Esophagus muscularis mucosa (tissue), 4 donors: ENCODE measurements at regions not wholly inside any gene's neighbourhood (a gene's known extent, or its start where the extent isn't known, plus 50 kb on each side); places are given as distances from the start of the nearest gene placed in this dataset.

Source experiments
- DNase-seq: peaks from one replicate; pipeline ENCODE4 v3.0.0-alpha.2; 2017; ENCODE audit errors: extremely low spot score
- H3K27ac ChIP-seq, 4 donors: fragments of 200-600 bp; sonication (generic); replicated peaks in 1 of 4; 1 replicate in 3 of 4; 2 replicates in 1 of 4; pipeline ENCODE4 v1.5.1; 2016 to 2019; ENCODE audit warnings: mild to moderate bottlenecking in 1 of 4
- H3K27me3 ChIP-seq, 4 donors: fragments of 200-600 bp; sonication (generic); one replicate each; pipeline versions ENCODE4 v1.5.1 to v1.6.0; 2016 to 2019
- H3K36me3 ChIP-seq, 4 donors: fragments of 200-600 bp; sonication (generic); one replicate each; pipeline ENCODE4 v1.5.1; 2016 to 2019
- H3K4me1 ChIP-seq, 4 donors: fragments of 200-600 bp; sonication (generic); one replicate each; pipeline ENCODE4 v1.5.1; 2016 to 2019
- H3K4me3 ChIP-seq, 4 donors: fragments of 200-600 bp; sonication (generic); 1 replicate in 2 of 4; 2 replicates in 2 of 4; pipeline ENCODE4 v1.5.1; 2016 to 2019; ENCODE audit warnings: mild to moderate bottlenecking in 4 of 4, moderate library complexity in 1 of 4
- H3K9me3 ChIP-seq, 4 donors: fragments of 200-600 bp; sonication (generic); 1 replicate in 3 of 4; 2 replicates in 1 of 4; pipeline ENCODE4 v1.5.1; 2016 to 2019
- EP300 ChIP-seq: sonication (generic); formaldehyde crosslinking; IDR thresholded peaks from one replicate; pipeline ENCODE4 v1.6.1; 2017; ENCODE audit warnings: antibody characterized with exemption
- POLR2A ChIP-seq: fragments of 450-650 bp; IDR thresholded peaks from one replicate; pipeline ENCODE4 v1.6.1; 2017; ENCODE audit warnings: antibody characterized with exemption, moderate library complexity, mild to moderate bottlenecking, low read depth
- POLR2AphosphoS5 ChIP-seq, 2 donors: sonication (generic); formaldehyde crosslinking; IDR thresholded peaks; one replicate each; pipeline ENCODE4 v1.6.1; 2017; ENCODE audit warnings: antibody characterized with exemption in 2 of 2
- whole genome bisulfite sequencing: methylation state at CpG from one replicate; pipeline ENCODE4 v1.1.5; 2018; 5-methylcytosine and 5-hydroxymethylcytosine counted together
- intact Hi-C: fragments of 100-400 bp; cut with DNase I; formaldehyde crosslinking; loops from one replicate; pipeline ENCODE4 v1.15.1; 2023
- TF ChIP-seq, protein P1 (sequence below), 3 experiments: fragments of 200-600 bp in 2 of 3; fragments of 450-650 bp in 1 of 3; sonication (generic) in 2 of 3; IDR thresholded peaks; one replicate each; pipeline ENCODE4 v1.5.1; 2017 to 2019; ENCODE audit warnings: antibody characterized with exemption in 3 of 3, mild to moderate bottlenecking in 2 of 3, moderate library complexity in 1 of 3

DNA sequence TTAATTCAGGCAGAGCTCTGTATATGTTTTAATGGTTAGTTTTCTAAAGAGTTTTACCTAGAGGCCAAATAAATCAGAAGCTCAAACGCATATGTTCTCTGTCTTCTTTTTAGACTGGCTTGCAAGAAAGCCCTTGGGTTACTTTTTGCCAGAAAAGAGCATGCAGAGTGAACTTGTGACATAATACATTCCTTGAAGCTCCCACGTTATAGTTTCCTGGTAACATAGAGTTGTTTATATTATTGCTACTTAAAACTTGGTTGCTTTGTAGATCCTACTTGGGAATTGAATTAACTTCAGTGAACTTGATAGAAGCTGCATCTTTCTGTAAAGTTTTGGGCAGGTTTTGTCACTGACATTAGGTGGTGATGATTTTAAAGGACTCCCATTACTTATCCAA is 102.9 kb downstream of the C9orf152 start:
- no peaks in the 10 kb centered on the region for H3K36me3 ChIP-seq
- no peaks in the 10 kb centered on the region for H3K9me3 ChIP-seq
- intact Hi-C loops = no loop called here
- no peaks in the 10 kb centered on the region for H3K27me3 ChIP-seq
- H3K4me1 ChIP-seq = peaks cover 36 to 63% (median 48%) of the 10 kb centered on the region in 4 donors
- no peak overlapping the region for H3K4me3 ChIP-seq
- 18% methylated on average over 2 of the region's 2 CpGs for WGBS
- TF ChIP-seq EP300 = no peak
- TF ChIP-seq POLR2A = no peak
- TF ChIP-seq, protein P1, sequence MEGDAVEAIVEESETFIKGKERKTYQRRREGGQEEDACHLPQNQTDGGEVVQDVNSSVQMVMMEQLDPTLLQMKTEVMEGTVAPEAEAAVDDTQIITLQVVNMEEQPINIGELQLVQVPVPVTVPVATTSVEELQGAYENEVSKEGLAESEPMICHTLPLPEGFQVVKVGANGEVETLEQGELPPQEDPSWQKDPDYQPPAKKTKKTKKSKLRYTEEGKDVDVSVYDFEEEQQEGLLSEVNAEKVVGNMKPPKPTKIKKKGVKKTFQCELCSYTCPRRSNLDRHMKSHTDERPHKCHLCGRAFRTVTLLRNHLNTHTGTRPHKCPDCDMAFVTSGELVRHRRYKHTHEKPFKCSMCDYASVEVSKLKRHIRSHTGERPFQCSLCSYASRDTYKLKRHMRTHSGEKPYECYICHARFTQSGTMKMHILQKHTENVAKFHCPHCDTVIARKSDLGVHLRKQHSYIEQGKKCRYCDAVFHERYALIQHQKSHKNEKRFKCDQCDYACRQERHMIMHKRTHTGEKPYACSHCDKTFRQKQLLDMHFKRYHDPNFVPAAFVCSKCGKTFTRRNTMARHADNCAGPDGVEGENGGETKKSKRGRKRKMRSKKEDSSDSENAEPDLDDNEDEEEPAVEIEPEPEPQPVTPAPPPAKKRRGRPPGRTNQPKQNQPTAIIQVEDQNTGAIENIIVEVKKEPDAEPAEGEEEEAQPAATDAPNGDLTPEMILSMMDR (IDR thresholded peaks at IDR 0.05) = no peak
- TF ChIP-seq POLR2AphosphoS5 (IDR thresholded peaks at IDR 0.05) = no peak
- no peak for DNase-seq
- H3K27ac ChIP-seq = peak overlapping the region in 1 of 4 donors; percentile 18

DNA sequence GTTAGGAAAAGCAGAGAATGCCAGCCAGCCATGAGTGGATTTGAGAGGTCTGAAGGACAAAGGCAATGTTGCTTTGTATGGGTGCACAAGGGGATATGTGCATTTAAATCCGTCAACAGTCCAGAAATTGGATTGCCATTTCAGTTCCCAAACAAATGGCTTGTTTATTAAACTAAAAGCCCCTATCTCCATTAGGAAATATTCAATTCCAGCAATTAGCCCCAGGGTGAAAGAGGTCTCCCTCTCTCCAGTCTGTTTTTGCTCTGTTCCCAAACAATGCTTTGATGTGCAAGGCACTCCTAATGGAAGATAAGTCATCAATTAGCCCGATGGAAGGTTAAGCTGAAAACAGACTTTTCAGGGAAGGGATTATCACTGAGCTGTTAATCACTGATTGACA is 101.3 kb downstream of the C9orf152 start:
- Histone ChIP-seq H3K9me3 (no peaks in the 10 kb centered on the region), H3K27ac (no peak overlapping the region), H3K4me3 (no peak overlapping the region), H3K4me1 (peaks cover 36 to 52% (median 37%) of the 10 kb centered on the region in 4 donors), H3K36me3 (no peaks in the 10 kb centered on the region), H3K27me3 (no peaks in the 10 kb centered on the region)
- DNase-seq = no peak
- WGBS = 83% methylated on average over 2 of the region's 2 CpGs
- intact Hi-C loops = no loop called here
- TF ChIP-seq EP300 (no peak), POLR2AphosphoS5 (IDR thresholded peaks at IDR 0.05) (no peak), POLR2A (no peak)
- TF ChIP-seq, protein P1 (IDR thresholded peaks at IDR 0.05) = no peak

DNA sequence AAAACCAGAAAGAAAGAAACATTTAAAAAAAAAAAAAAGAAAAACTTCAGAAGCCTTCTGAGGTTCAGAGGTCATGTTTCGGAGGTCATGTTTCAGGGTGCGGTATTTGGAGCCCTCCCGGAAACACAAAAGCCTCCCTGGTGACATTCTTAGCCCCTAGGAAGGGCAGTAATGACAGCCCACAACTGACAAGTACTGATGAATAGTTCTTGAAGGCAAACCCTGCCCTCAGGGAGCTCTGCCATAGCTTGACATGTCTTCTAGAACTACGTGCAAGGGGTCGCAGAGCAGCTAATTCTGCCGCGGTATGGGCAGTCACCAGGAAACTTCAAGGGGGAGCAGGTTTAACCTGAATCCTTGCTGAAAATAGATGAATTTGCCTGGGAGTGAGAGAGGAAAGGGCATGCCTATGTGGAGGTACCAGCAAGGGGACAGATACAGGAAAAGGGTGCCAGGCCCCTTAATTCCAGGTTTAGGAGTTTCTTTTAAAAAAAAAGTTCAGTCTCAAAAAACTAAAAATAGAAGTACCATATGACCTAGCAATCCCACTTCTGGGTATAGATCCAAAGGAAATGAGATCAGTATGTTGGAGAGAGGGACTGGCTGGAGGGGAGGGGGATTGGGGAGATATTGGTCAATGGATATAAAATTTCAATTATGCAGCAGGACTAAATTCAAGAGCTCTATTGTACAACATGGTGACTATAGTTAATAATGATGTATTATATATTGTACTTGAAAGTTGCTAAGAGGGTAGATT is 98.4 kb downstream of the C9orf152 start:
- DNase-seq = no peak
- H3K36me3 ChIP-seq = peaks cover 0 to 4% (median 0%) of the 10 kb centered on the region in 4 donors
- no peak overlapping the region for H3K27ac ChIP-seq
- H3K27me3 ChIP-seq = no peaks in the 10 kb centered on the region
- no peaks in the 10 kb centered on the region for H3K9me3 ChIP-seq
- intact Hi-C loops = no loop called here
- H3K4me1 ChIP-seq = peaks cover 26 to 36% (median 32%) of the 10 kb centered on the region in 4 donors
- 66% methylated on average over 7 of the region's 7 CpGs for WGBS
- TF ChIP-seq, protein P1 (IDR thresholded peaks at IDR 0.05) = no peak
- TF ChIP-seq POLR2A (no peak), POLR2AphosphoS5 (IDR thresholded peaks at IDR 0.05) (no peak), EP300 (no peak)
- no peak overlapping the region for H3K4me3 ChIP-seq

DNA sequence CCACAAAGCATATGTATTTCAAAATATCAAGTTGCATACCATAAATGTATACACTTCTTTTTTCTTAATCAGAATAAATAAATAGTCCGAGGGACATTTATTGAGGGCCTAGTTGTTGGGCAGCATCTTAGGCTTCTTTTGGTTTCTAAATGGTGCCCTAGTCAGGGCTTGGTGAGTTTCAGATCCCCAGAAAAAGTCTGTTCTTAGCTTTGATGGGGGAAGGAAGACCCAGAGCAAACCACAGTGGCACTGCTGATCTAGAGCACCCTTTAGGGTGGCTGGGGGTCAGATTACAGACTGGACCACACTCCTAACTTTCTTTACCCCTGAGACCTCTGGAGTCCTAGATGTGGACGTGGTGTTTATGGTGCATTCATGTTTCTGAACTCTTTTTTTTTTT is 97.8 kb downstream of the C9orf152 start:
- Histone ChIP-seq H3K27ac (no peak overlapping the region), H3K36me3 (peaks cover 0 to 4% (median 0%) of the 10 kb centered on the region in 4 donors), H3K4me1 (peaks cover 26 to 36% (median 32%) of the 10 kb centered on the region in 4 donors), H3K4me3 (no peak overlapping the region), H3K9me3 (no peaks in the 10 kb centered on the region), H3K27me3 (no peaks in the 10 kb centered on the region)
- TF ChIP-seq, protein P1 (IDR thresholded peaks at IDR 0.05) = no peak
- TF ChIP-seq EP300 = no peak
- TF ChIP-seq POLR2AphosphoS5 (IDR thresholded peaks at IDR 0.05) = no peak
- no peak for TF ChIP-seq POLR2A
- 83% methylated on average over 2 of the region's 2 CpGs for WGBS
- no peak for DNase-seq
- intact Hi-C loops = no loop called here
